ENCODE measurements at regions not wholly inside any gene's neighbourhood (a gene's known extent, or its start where the extent isn't known, plus 50 kb on each side); places are given as distances from the start of the nearest gene placed in this dataset.

GRCh38 chr12:25308756-25309155, 58.0 kb upstream of the KRAS start:
- in situ Hi-C loops (cut with HindIII; ENCODE audit: low sequenced_read_pairs), result no loop called here
- no peak for DNase-seq (ENCODE audit: low read depth, low spot score)
- TF ChIP-seq, protein P1, sequence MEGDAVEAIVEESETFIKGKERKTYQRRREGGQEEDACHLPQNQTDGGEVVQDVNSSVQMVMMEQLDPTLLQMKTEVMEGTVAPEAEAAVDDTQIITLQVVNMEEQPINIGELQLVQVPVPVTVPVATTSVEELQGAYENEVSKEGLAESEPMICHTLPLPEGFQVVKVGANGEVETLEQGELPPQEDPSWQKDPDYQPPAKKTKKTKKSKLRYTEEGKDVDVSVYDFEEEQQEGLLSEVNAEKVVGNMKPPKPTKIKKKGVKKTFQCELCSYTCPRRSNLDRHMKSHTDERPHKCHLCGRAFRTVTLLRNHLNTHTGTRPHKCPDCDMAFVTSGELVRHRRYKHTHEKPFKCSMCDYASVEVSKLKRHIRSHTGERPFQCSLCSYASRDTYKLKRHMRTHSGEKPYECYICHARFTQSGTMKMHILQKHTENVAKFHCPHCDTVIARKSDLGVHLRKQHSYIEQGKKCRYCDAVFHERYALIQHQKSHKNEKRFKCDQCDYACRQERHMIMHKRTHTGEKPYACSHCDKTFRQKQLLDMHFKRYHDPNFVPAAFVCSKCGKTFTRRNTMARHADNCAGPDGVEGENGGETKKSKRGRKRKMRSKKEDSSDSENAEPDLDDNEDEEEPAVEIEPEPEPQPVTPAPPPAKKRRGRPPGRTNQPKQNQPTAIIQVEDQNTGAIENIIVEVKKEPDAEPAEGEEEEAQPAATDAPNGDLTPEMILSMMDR (IDR thresholded peaks at IDR 0.05; ENCODE audit: low read depth, low read length), result no peak
- no peak overlapping the region for H3K4me3 ChIP-seq (ENCODE audit: low read depth, low read length)

DNA sequence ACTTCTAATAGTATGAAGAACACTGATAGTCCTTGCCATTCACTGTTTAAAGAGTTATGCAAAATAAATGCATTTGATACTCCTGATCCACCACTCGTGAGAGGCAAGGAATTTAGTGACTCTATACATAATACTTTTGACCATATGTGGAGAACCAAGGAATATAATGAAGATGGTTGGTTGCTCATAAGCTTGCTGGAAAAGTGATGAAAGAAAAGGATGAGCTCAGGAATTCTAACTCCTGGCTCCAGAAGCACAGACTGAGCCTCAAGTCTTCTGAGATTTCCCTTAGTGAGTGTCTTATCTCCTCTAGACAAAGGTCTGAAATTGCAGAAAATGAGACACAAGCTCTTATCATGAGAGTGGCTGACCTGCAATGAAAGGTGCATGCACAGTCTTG, 57.1 kb upstream of the KRAS start:
- DNase-seq (ENCODE audit: low read depth, low spot score), result no peak
- H3K4me3 ChIP-seq (ENCODE audit: low read depth, low read length), result no peak overlapping the region
- in situ Hi-C loops (cut with HindIII; ENCODE audit: low sequenced_read_pairs), result no loop called here
- TF ChIP-seq, protein P1 (IDR thresholded peaks at IDR 0.05; ENCODE audit: low read depth, low read length), result no peak

GRCh38 chr12:25301798-25302197, 51.1 kb upstream of the KRAS start:
- DNase-seq (ENCODE audit: low read depth, low spot score), result no peak
- in situ Hi-C loops (cut with HindIII; ENCODE audit: low sequenced_read_pairs), result no loop called here
- no peak overlapping the region for H3K4me3 ChIP-seq (ENCODE audit: low read depth, low read length)
- TF ChIP-seq, protein P1 (IDR thresholded peaks at IDR 0.05; ENCODE audit: low read depth, low read length), result no peak

All from astrocyte of the spinal cord (primary cell).